Brain microvascular endothelial cell (primary cell): ENCODE measurements at regions not wholly inside any gene's neighbourhood (a gene's known extent, or its start where the extent isn't known, plus 50 kb on each side); places are given as distances from the start of the nearest gene placed in this dataset.
A peak's percentile ranks its signal among the peaks of the same experiment; 100 is the strongest.
"Not testable (repeated sequence)": the region's sequence is repeated elsewhere in the genome, so short reads cannot be mapped to it uniquely, and the experiment has no call there.

ENCODE experiments used
- DNase-seq: peaks from one replicate; pipeline ENCODE4 v3.0.0-alpha.2; 2020
- H3K27ac ChIP-seq: fragments of 250-450 bp; sonication (Bioruptor Pico); 2 replicates; pipeline ENCODE4 v1.5.1; 2020; ENCODE audit warnings: mild to moderate bottlenecking, moderate library complexity
- H3K27me3 ChIP-seq: fragments of 250-450 bp; sonication (Bioruptor Pico); replicated peaks from 2 replicates; pipeline ENCODE4 v1.5.1; 2020; ENCODE audit warnings: mild to moderate bottlenecking
- H3K36me3 ChIP-seq: fragments of 250-450 bp; sonication (Bioruptor Pico); replicated peaks from 2 replicates; pipeline ENCODE4 v1.5.1; 2020; ENCODE audit warnings: mild to moderate bottlenecking
- H3K4me3 ChIP-seq: 2 replicates; pipeline ENCODE4 v1.5.1; 2011; ENCODE audit warnings: low read depth, mild to moderate bottlenecking, control low read depth, low read length, moderate library complexity
- CTCF ChIP-seq: IDR thresholded peaks from 2 replicates; pipeline ENCODE4 v1.5.1; 2011; ENCODE audit warnings: low read depth, mild to moderate bottlenecking, moderate library complexity, low read length, control low read depth, inconsistent platforms; ENCODE audit errors: missing control alignments
- in situ Hi-C: cut with HindIII; loops from 2 replicates; pipeline ENCODE4 v1.10.0; 2017; ENCODE audit warnings: low sequenced_read_pairs, low pct_ligation_motif_present

GRCh38 chr6:27541212-27541932 lies 68.5 kb upstream of the ZNF184 start:
- no peak for TF ChIP-seq CTCF
- Histone ChIP-seq H3K27me3 (no peaks in the 10 kb centered on the region), H3K36me3 (no peaks in the 10 kb centered on the region), H3K4me3 (no peak overlapping the region), H3K27ac (no peak overlapping the region)
- peak; percentile 69 for DNase-seq
- in situ Hi-C loops: no loop called here

- H3K27me3 ChIP-seq: no peaks in the 10 kb centered on the region
- H3K4me3 ChIP-seq: no peak overlapping the region
- in situ Hi-C loops: no loop called here
- DNase-seq: no peak
- H3K36me3 ChIP-seq: no peaks in the 10 kb centered on the region
- no peak for TF ChIP-seq CTCF
- no peak overlapping the region for H3K27ac ChIP-seq
Observed at GRCh38 chr6:27539551-27539950, 66.6 kb upstream of the ZNF184 start.

GRCh38 chr6:27532820-27533538 lies 60.1 kb upstream of the ZNF184 start:
- Histone ChIP-seq H3K27me3 (no peaks in the 10 kb centered on the region), H3K27ac (no peak overlapping the region), H3K36me3 (no peaks in the 10 kb centered on the region), H3K4me3 (no peak overlapping the region)
- in situ Hi-C loops: no loop called here
- TF ChIP-seq CTCF: no peak
- peak; percentile 69 for DNase-seq

- no peaks in the 10 kb centered on the region for H3K27me3 ChIP-seq
- DNase-seq: no peak
- no peak overlapping the region for H3K4me3 ChIP-seq
- no peak for TF ChIP-seq CTCF
- in situ Hi-C loops: no loop called here
- H3K27ac ChIP-seq: no peak overlapping the region
- no peaks in the 10 kb centered on the region for H3K36me3 ChIP-seq
Observed at GRCh38 chr6:27531772-27532459, 59.0 kb upstream of the ZNF184 start.

GRCh38 chr6:27529796-27530195 lies 56.9 kb upstream of the ZNF184 start:
- DNase-seq, H3K27ac ChIP-seq, H3K36me3 ChIP-seq, in situ Hi-C loops, H3K4me3 ChIP-seq, H3K27me3 ChIP-seq: not testable (repeated sequence)

GRCh38 chr6:27528714-27529113 lies 55.8 kb upstream of the ZNF184 start:
- no peak for DNase-seq
- in situ Hi-C loops: no loop called here
- Histone ChIP-seq H3K27ac (no peak overlapping the region), H3K27me3 (no peaks in the 10 kb centered on the region), H3K4me3 (no peak overlapping the region), H3K36me3 (no peaks in the 10 kb centered on the region)
- no peak for TF ChIP-seq CTCF
